Ishikawa (cell line): ENCODE measurements at regions not wholly inside any gene's neighbourhood (a gene's known extent, or its start where the extent isn't known, plus 50 kb on each side); places are given as distances from the start of the nearest gene placed in this dataset.

Experiments used
- CEBPB ChIP-seq: IDR thresholded peaks from 2 replicates; pipeline ENCODE4 v1.6.1; 2012
- CREB1 ChIP-seq: IDR thresholded peaks from 2 replicates; pipeline ENCODE4 v1.6.1; 2012; ENCODE audit warnings: low read depth
- EGR1 ChIP-seq: IDR thresholded peaks from 2 replicates; pipeline ENCODE4 v1.6.1; 2012
- EP300 ChIP-seq: IDR thresholded peaks from 2 replicates; pipeline ENCODE4 v1.6.1; 2012; ENCODE audit warnings: borderline replicate concordance
- FOXM1 ChIP-seq: IDR thresholded peaks from 2 replicates; pipeline ENCODE4 v1.6.1; 2012; ENCODE audit warnings: low read depth, borderline replicate concordance
- MAX ChIP-seq: IDR thresholded peaks from 2 replicates; pipeline ENCODE4 v1.6.1; 2012
- NFIC ChIP-seq: IDR thresholded peaks from 2 replicates; pipeline ENCODE4 v1.6.1; 2012
- RAD21 ChIP-seq: IDR thresholded peaks from 2 replicates; pipeline ENCODE4 v1.6.1; 2012; ENCODE audit warnings: low read depth
- REST ChIP-seq: IDR thresholded peaks from 2 replicates; pipeline ENCODE4 v1.6.1; 2012; ENCODE audit warnings: low read depth, mild to moderate bottlenecking
- TAF1 ChIP-seq: IDR thresholded peaks from 2 replicates; pipeline ENCODE4 v1.6.1; 2012; ENCODE audit warnings: low read depth, mild to moderate bottlenecking
- TCF12 ChIP-seq: IDR thresholded peaks from 2 replicates; pipeline ENCODE4 v1.6.1; 2012; ENCODE audit warnings: low read depth
- TEAD4 ChIP-seq: IDR thresholded peaks from 2 replicates; pipeline ENCODE4 v1.6.1; 2012
- USF1 ChIP-seq: IDR thresholded peaks from 2 replicates; pipeline ENCODE4 v1.6.1; 2012
- YY1 ChIP-seq: IDR thresholded peaks from 2 replicates; pipeline ENCODE4 v1.6.1; 2012; ENCODE audit warnings: low read depth
- ZBTB7A ChIP-seq: IDR thresholded peaks from 2 replicates; pipeline ENCODE4 v1.6.1; 2012; ENCODE audit warnings: low read depth

- TF ChIP-seq TAF1 (no peak), EGR1 (no peak), TCF12 (no peak), ZBTB7A (no peak), NFIC (no peak), CEBPB (no peak), USF1 (no peak), EP300 (no peak), FOXM1 (no peak), RAD21 (no peak), MAX (no peak), CREB1 (no peak)
These were observed 607.9 kb upstream of the KCNMB2 start for GRCh38 chr3:177928172-177928873.

- TF ChIP-seq TCF12: no peak
- TF ChIP-seq TAF1: no peak
- TF ChIP-seq EP300: no peak
- TF ChIP-seq CEBPB: no peak
- TF ChIP-seq NFIC: no peak
- no peak for TF ChIP-seq TEAD4
- TF ChIP-seq EGR1: no peak
- TF ChIP-seq RAD21: no peak
- TF ChIP-seq REST: no peak
- no peak for TF ChIP-seq FOXM1
- TF ChIP-seq MAX: no peak
- TF ChIP-seq ZBTB7A: no peak
- no peak for TF ChIP-seq YY1
- no peak for TF ChIP-seq CREB1
- no peak for TF ChIP-seq USF1
These were observed 606.9 kb upstream of the KCNMB2 start for GRCh38 chr3:177929310-177929709.

GRCh38 chr3:177930771-177931170 is 605.5 kb upstream of the KCNMB2 start:
- no peak for TF ChIP-seq NFIC
- no peak for TF ChIP-seq RAD21
- no peak for TF ChIP-seq EP300
- no peak for TF ChIP-seq YY1
- no peak for TF ChIP-seq TCF12
- TF ChIP-seq USF1: no peak
- no peak for TF ChIP-seq REST
- TF ChIP-seq TAF1: no peak
- no peak for TF ChIP-seq CEBPB
- TF ChIP-seq ZBTB7A: no peak
- TF ChIP-seq EGR1: no peak
- TF ChIP-seq TEAD4: no peak
- TF ChIP-seq CREB1: no peak
- TF ChIP-seq MAX: no peak
- TF ChIP-seq FOXM1: no peak

- TF ChIP-seq FOXM1: no peak
- no peak for TF ChIP-seq TCF12
- no peak for TF ChIP-seq TAF1
- TF ChIP-seq MAX: no peak
- TF ChIP-seq RAD21: no peak
- no peak for TF ChIP-seq CEBPB
- no peak for TF ChIP-seq ZBTB7A
- TF ChIP-seq YY1: no peak
- TF ChIP-seq EP300: no peak
- no peak for TF ChIP-seq EGR1
- no peak for TF ChIP-seq CREB1
- TF ChIP-seq NFIC: no peak
- no peak for TF ChIP-seq TEAD4
- TF ChIP-seq USF1: no peak
- no peak for TF ChIP-seq REST
These were observed 604.9 kb upstream of the KCNMB2 start for GRCh38 chr3:177931346-177931745.
